K562 (cell line): ENCODE measurements at regions not wholly inside any gene's neighbourhood (a gene's known extent, or its start where the extent isn't known, plus 50 kb on each side); places are given as distances from the start of the nearest gene placed in this dataset.

Experiments used
- ATAC-seq: fragments of 200-7000 bp; cut with Tn5 transposase; 3 replicates; pipeline ENCODE4 v1.9.1; 2020; ENCODE audit warnings: moderate library complexity
- BruUV-seq: library from RNA; stranded (reverse); fragments of 400-500 nt; replicated peaks from 2 replicates; lab custom pipeline; 2021; lab: Mats Ljungman, UMichigan
- CTCF ChIA-PET: fragments of 300-600 bp; formaldehyde crosslinking; extraction: SDS; loops from one replicate; lab custom pipeline; 2021; ENCODE audit warnings: low intra/inter-chr PET ratio; lab: Yijun Ruan, JAX
- POLR2A ChIA-PET: fragments of 300-600, 350-650 bp; sonication (Branson Sonifier 250); formaldehyde crosslinking; extraction: SDS; loops from one replicate; lab custom pipeline; 2021; ENCODE audit warnings: antibody characterized with exemption, inconsistent platforms; lab: Yijun Ruan, JAX
- DNase-seq, 4 experiments: peaks; one replicate each; pipeline versions ENCODE4 v3.0.0 to v3.0.0-alpha.2; 2011 to 2018; ENCODE audit warnings: low spot score in 3 of 4, mixed read lengths in 3 of 4; ENCODE audit errors: extremely low read depth in 1 of 4
- FAIRE-seq: peaks from 2 replicates; lab custom pipeline; 2011; peaks lifted over from hg19 to GRCh38; lab: Jason Lieb, UNC
- H2AFZ ChIP-seq: 2 replicates; pipeline ENCODE4 v1.6.0; 2011; ENCODE audit warnings: low read depth, low read length, control low read depth, inconsistent platforms
- H3K27ac ChIP-seq: fragments of 200-600 bp; 3 replicates; pipeline ENCODE4 v1.8.0; 2011; ENCODE audit warnings: low read depth, mild to moderate bottlenecking, control low read depth, inconsistent platforms, low read length, moderate library complexity, mixed read lengths; ENCODE audit errors: extremely low read depth
- H3K27me3 ChIP-seq, 2 experiments: fragments of 300-600 bp in 1 of 2; 2 replicates in 1 of 2; 3 replicates in 1 of 2; pipeline versions ENCODE4 v1.6.0 to v1.8.0; 2011; ENCODE audit warnings: inconsistent platforms in 2 of 2, low read length in 2 of 2, mild to moderate bottlenecking in 1 of 2, mixed read lengths in 1 of 2, moderate library complexity in 1 of 2; ENCODE audit not compliant: control insufficient read depth in 2 of 2, insufficient read depth in 2 of 2
- H3K36me3 ChIP-seq: fragments of 300-600 bp; 3 replicates; pipeline ENCODE4 v1.8.0; 2011; ENCODE audit warnings: mild to moderate bottlenecking, low read length, inconsistent platforms; ENCODE audit not compliant: control insufficient read depth, insufficient read depth
- H3K4me1 ChIP-seq, 2 experiments: fragments of 200-600 bp in 1 of 2; replicated peaks in 1 of 2; 2 replicates in 1 of 2; 3 replicates in 1 of 2; pipeline versions ENCODE4 v1.5.1 to v1.8.0; 2011; ENCODE audit warnings: inconsistent platforms in 2 of 2, low read length in 2 of 2, mild to moderate bottlenecking in 1 of 2, mixed read lengths in 1 of 2, moderate library complexity in 1 of 2; ENCODE audit not compliant: control insufficient read depth in 2 of 2, insufficient read depth in 2 of 2
- H3K4me2 ChIP-seq: 2 replicates; pipeline ENCODE4 v1.6.1; 2011; ENCODE audit warnings: low read length, control low read depth, inconsistent platforms, mixed read lengths; ENCODE audit not compliant: insufficient read depth
- H3K4me3 ChIP-seq: fragments of 200-600 bp; sonication (generic), shearing (Covaris generic); 2 replicates; pipeline ENCODE4 v1.5.1; 2016; ENCODE audit warnings: control low read depth, inconsistent platforms
- H3K79me2 ChIP-seq: fragments of 200-600 bp; 3 replicates; pipeline ENCODE4 v1.8.0; 2011; ENCODE audit warnings: low read length, inconsistent platforms; ENCODE audit not compliant: control insufficient read depth, insufficient read depth
- H3K9ac ChIP-seq, 2 experiments: 2 replicates each; pipeline versions ENCODE4 v1.6.0 to v1.6.1; 2011; ENCODE audit warnings: low read depth in 2 of 2, low read length in 2 of 2, control low read depth in 1 of 2, inconsistent platforms in 1 of 2, mild to moderate bottlenecking in 1 of 2, mixed read lengths in 1 of 2; ENCODE audit not compliant: insufficient read depth in 1 of 2
- H3K9me1 ChIP-seq: one replicate; pipeline ENCODE4 v1.6.0; 2011; ENCODE audit warnings: inconsistent platforms, mild to moderate bottlenecking, low read length, moderate library complexity; ENCODE audit not compliant: control insufficient read depth, insufficient read depth
- H3K9me3 ChIP-seq: replicated peaks from 2 replicates; pipeline ENCODE4 v1.5.1; 2011; ENCODE audit warnings: low read depth, low read length, inconsistent platforms; ENCODE audit not compliant: control insufficient read depth, insufficient read depth
- H4K20me1 ChIP-seq: replicated peaks from 2 replicates; pipeline ENCODE4 v1.6.1; 2011; ENCODE audit warnings: low read length, inconsistent platforms, mixed read lengths; ENCODE audit not compliant: control insufficient read depth, insufficient read depth
- CTCF ChIP-seq, 3 experiments: IDR thresholded peaks in 2 of 3; conservative IDR thresholded peaks in 1 of 3; 2 replicates each; pipeline ENCODE4 v1.5.1; 2011 to 2012; ENCODE audit warnings: low read length in 3 of 3, mild to moderate bottlenecking in 3 of 3, control low read depth in 2 of 3, improper control_type of control experiment in 1 of 3, inconsistent platforms in 1 of 3, low read depth in 1 of 3, mixed read lengths in 1 of 3, moderate library complexity in 1 of 3; ENCODE audit not compliant: insufficient read depth in 2 of 3
- RAD21 ChIP-seq, 2 experiments: fragments of 250-450 bp in 1 of 2; fragments of 450-650 bp in 1 of 2; sonication (Bioruptor Pico) in 1 of 2; formaldehyde crosslinking in 1 of 2; IDR thresholded peaks in 1 of 2; conservative IDR thresholded peaks in 1 of 2; 2 replicates each; pipeline versions ENCODE4 v1.4.0 to v1.8.0; 2020 to 2022; ENCODE audit warnings: mild to moderate bottlenecking in 2 of 2, moderate library complexity in 1 of 2
- ZNF232 ChIP-seq: sonication (generic); formaldehyde crosslinking; IDR thresholded peaks from 2 replicates; pipeline ENCODE4 v1.8.0; 2022; ENCODE audit warnings: mild to moderate bottlenecking, missing genetic modification reagents
- WGBS: fragments of 100-300 bp; shearing (Covaris generic); methylation state at CpG from one replicate; pipeline ENCODE4 v1.1.6; 2016; ENCODE audit warnings: low coverage, mixed read lengths; ENCODE audit not compliant: insufficient coverage; ENCODE audit errors: missing lambda C conversion rate; 5-methylcytosine and 5-hydroxymethylcytosine counted together
- in situ Hi-C: fragments of 300-500 bp; cut with MboI; formaldehyde crosslinking; loops from 4 replicates; pipeline ENCODE4 v1.15.0; 2018; ENCODE audit warnings: inconsistent platforms, mixed read lengths
- intact Hi-C: fragments of 100-400 bp; cut with micrococcal nuclease; formaldehyde crosslinking; loops from 2 replicates; pipeline ENCODE4 v1.14.2; 2022

GRCh38 chr13:78241278-78241919 lies 322.8 kb upstream of the EDNRB start:
- in situ Hi-C loops: no loop called here
- ChIA-PET POLR2A (no interaction called here), CTCF (no interaction called here)
- WGBS: 0% methylated on average over 4 of the region's 4 CpGs
- DNase-seq: peak; percentile 3 to 13 (median 8)
- H4K20me1 ChIP-seq: no peaks in the 10 kb centered on the region
- no TSS peak for BruUV-seq
- no peak overlapping the region for H3K27ac ChIP-seq
- no peak overlapping the region for H2AFZ ChIP-seq
- no peak for ATAC-seq
- H3K4me2 ChIP-seq: no peak overlapping the region
- H3K79me2 ChIP-seq: no peaks in the 10 kb centered on the region
- no peaks in the 10 kb centered on the region for H3K36me3 ChIP-seq
- H3K9me3 ChIP-seq: no peaks in the 10 kb centered on the region
- H3K4me3 ChIP-seq: no peak overlapping the region
- no peak overlapping the region for H3K9ac ChIP-seq
- intact Hi-C loops: loop anchor here (1.0 kb wide), 1 partner anchor 737 kb away; no protein-coding TSS in a partner anchor
- TF ChIP-seq CTCF (IDR thresholded peaks at IDR 0.05 in 2 of 3, conservative IDR thresholded peaks at IDR 0.05 in 1 of 3; ENCODE audit: insufficient read depth in 2 of 3, low read depth in 1 of 3, low read length in 3 of 3): peak; percentile 23 to 29 (median 25); a peak in 1 of 6 replicates
- TF ChIP-seq RAD21 (CRISPR knock-in tag; conservative IDR thresholded peaks at IDR 0.05 in 1 of 2, IDR thresholded peaks at IDR 0.05 in 1 of 2): peak in 1 of 2 experiments; percentile 50; a peak in 2 of 4 replicates
- TF ChIP-seq ZNF232: no peak
- FAIRE-seq: no peak
- no peaks in the 10 kb centered on the region for H3K9me1 ChIP-seq
- H3K27me3 ChIP-seq: no peaks in the 10 kb centered on the region
- no peaks in the 10 kb centered on the region for H3K4me1 ChIP-seq
